ENCODE measurements at regions not wholly inside any gene's neighbourhood (a gene's known extent, or its start where the extent isn't known, plus 50 kb on each side); places are given as distances from the start of the nearest gene placed in this dataset.

DNA sequence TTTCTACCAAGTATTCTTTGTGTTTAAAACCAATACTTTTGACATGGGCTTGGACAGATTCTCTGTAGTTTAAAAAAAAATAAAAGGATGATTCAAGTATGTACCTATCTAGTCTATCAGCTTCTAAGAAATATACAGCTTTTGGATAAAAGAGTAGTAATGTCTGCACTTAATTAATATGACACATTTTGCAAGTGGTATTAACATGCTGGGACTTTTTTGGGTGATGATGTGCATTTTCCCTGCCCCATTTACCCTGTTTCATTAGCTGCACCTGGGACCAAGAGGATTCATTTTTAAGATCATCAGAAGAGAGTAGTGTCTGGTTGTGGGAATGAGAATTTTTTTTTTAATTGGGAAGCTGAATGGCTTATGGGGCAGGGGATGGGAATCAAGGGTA is 236.2 kb upstream of the KLF14 start:
- TF ChIP-seq, protein P1, sequence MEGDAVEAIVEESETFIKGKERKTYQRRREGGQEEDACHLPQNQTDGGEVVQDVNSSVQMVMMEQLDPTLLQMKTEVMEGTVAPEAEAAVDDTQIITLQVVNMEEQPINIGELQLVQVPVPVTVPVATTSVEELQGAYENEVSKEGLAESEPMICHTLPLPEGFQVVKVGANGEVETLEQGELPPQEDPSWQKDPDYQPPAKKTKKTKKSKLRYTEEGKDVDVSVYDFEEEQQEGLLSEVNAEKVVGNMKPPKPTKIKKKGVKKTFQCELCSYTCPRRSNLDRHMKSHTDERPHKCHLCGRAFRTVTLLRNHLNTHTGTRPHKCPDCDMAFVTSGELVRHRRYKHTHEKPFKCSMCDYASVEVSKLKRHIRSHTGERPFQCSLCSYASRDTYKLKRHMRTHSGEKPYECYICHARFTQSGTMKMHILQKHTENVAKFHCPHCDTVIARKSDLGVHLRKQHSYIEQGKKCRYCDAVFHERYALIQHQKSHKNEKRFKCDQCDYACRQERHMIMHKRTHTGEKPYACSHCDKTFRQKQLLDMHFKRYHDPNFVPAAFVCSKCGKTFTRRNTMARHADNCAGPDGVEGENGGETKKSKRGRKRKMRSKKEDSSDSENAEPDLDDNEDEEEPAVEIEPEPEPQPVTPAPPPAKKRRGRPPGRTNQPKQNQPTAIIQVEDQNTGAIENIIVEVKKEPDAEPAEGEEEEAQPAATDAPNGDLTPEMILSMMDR (conservative IDR thresholded peaks at IDR 0.05; ENCODE audit: low read depth, low read length) = no peak
- no peak overlapping the region for H3K4me3 ChIP-seq (ENCODE audit: low read length)
- no peak for DNase-seq (ENCODE audit: low read depth)

DNA sequence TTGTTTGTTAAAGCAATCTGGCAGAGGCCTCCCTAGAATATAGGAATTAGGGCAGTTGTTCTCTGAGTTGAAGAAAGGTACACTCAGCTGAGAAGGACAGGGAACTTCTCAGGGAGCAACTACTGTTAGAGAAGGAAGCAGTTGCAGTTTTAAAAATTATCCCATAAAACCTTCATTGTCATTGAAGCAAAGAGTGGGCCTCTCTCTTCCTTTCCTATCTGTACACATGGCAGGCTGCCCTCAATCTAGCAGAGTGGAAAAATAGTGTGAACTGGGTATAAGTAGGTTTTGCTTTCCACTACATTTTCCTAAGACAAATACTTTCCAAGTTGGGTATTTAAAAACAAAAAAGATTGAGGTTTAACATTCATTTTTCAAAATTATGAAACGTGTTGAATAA is 236.7 kb upstream of the KLF14 start:
- no peak for DNase-seq (ENCODE audit: low read depth)
- H3K4me3 ChIP-seq (ENCODE audit: low read length) = no peak overlapping the region
- TF ChIP-seq, protein P1 (conservative IDR thresholded peaks at IDR 0.05; ENCODE audit: low read depth, low read length) = no peak

DNA sequence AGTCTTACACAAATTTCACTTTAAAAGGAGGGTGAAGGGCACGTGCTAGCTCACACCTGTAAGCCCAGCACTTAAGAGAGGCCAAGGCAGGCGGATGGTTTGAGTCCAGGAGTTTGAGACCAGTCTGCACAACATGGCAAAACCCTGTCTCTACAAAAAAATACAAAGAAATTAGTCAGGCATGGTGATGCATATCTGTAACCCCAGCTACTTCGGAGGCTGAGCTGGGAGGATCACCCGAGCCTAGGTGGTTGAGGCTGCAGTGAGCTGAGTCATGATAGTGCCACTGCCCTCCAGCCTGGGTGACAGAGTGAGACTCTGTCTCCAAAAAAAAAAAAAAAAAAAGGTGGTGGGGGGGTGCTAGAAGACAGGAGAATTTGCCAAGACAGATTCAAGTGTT is 237.3 kb upstream of the KLF14 start:
- no peak overlapping the region for H3K4me3 ChIP-seq (ENCODE audit: low read length)
- TF ChIP-seq, protein P1 (conservative IDR thresholded peaks at IDR 0.05; ENCODE audit: low read depth, low read length) = no peak
- DNase-seq (ENCODE audit: low read depth) = no peak

DNA sequence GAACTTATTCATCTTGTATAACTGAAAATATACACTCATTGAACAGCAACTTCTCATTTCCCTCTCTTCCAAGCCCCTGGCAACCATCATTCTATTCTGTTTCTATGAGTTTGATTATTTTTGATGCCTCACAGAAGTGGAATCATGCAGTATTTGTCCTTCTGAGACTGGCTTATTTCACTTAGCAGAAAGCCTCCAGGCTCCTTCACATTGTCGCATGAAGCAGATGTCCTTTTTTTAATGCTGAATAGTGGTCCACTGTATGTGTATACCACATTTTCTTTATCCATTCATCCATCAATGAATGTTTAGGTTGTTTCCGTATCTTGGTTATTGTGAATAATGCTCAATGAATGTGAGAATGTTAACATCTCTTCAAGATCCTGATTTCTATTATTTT is 238.2 kb upstream of the KLF14 start:
- no peak overlapping the region for H3K4me3 ChIP-seq (ENCODE audit: low read length)
- DNase-seq (ENCODE audit: low read depth) = no peak
- TF ChIP-seq, protein P1 (conservative IDR thresholded peaks at IDR 0.05; ENCODE audit: low read depth, low read length) = no peak

DNA sequence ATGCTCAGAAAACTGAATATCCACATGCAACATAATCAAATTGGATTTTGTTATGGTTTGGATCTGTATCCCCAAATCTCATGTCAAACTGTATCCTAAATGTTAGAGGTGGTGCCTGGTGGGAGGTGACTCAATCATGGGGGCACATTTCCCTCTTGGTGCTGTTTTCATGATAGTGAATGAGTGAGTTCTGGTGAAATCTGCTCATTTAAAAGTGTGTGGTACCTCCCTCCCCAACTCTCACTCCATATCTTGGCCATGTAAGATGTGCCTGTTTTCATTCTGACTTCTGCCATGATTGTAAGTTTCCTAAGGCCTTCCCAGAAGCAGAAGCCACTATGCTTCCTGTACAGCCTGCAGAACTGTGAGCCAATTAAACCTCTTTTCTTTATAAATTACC is 239.6 kb upstream of the KLF14 start:
- no peak overlapping the region for H3K4me3 ChIP-seq (ENCODE audit: low read length)
- TF ChIP-seq, protein P1 (conservative IDR thresholded peaks at IDR 0.05; ENCODE audit: low read depth, low read length) = no peak
- DNase-seq (ENCODE audit: low read depth) = no peak

DNA sequence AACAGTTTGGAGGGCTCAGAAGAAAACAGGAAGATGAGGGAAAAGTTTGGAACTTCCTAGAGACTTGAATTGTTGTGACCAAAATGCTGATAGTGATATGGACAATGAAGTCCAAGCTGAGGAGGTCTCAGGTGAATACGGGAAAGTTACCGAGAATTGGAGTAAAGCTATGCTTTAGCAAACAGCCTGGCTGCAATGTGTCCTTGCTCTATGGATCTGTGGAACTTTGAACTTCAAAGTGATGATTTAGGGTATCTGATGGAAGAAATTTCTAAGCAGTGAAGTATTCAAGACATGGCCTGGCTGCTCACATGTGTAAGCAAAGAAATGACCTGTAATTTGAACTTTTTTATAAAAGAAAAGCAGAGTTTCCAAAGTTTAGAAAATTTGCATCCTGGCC is 240.2 kb upstream of the KLF14 start:
- no peak for DNase-seq (ENCODE audit: low read depth)
- H3K4me3 ChIP-seq (ENCODE audit: low read length) = no peak overlapping the region
- TF ChIP-seq, protein P1 (conservative IDR thresholded peaks at IDR 0.05; ENCODE audit: low read depth, low read length) = no peak

DNA sequence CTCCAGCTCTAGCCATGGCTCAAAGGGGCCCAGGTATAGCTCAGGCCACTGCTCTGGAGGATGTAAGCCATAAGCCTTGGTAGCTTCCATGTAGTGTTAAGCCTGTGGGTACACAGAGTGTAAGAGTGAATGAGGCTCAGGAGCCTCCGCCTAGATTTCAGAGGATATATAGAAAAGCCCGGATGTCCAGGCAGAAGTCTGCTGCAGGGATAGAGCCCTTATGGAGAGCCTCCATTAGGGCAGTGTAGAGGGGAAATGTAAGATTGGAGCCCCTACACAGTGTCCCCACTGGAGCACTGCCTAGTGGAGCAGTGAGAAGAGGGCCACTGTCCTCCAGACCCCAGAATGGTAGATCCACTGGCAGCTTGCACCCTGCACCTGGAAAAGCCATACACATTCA is 240.8 kb upstream of the KLF14 start:
- no peak overlapping the region for H3K4me3 ChIP-seq (ENCODE audit: low read length)
- no peak for DNase-seq (ENCODE audit: low read depth)
- TF ChIP-seq, protein P1 (conservative IDR thresholded peaks at IDR 0.05; ENCODE audit: low read depth, low read length) = no peak
